IMR-90 (cell line): ENCODE measurements at regions not wholly inside any gene's neighbourhood (a gene's known extent, or its start where the extent isn't known, plus 50 kb on each side); places are given as distances from the start of the nearest gene placed in this dataset.

ENCODE experiments used
- ATAC-seq: fragments of 200-7000 bp; cut with Tn5 transposase; 2 replicates; pipeline ENCODE4 v1.9.1; 2020; ENCODE audit warnings: low read depth, mild to moderate bottlenecking, moderate library complexity
- BruUV-seq: library from RNA; stranded (reverse); fragments of 400-500 nt; replicated peaks from 2 replicates; lab custom pipeline; 2021; lab: Mats Ljungman, UMichigan
- CTCF ChIA-PET: fragments of 300-600 bp; formaldehyde crosslinking; extraction: SDS; loops from one replicate; lab custom pipeline; 2021; ENCODE audit warnings: antibody characterized with exemption; lab: Yijun Ruan, JAX
- POLR2A ChIA-PET: fragments of 300-600 bp; sonication (Branson Sonifier 250); formaldehyde crosslinking; loops from one replicate; lab custom pipeline; 2022; ENCODE audit warnings: antibody characterized with exemption; ENCODE audit not compliant: unreplicated experiment; lab: Charles Lee
- DNase-seq: peaks from one replicate; pipeline ENCODE4 v3.0.0; 2013
- H2AFZ ChIP-seq: replicated peaks from 2 replicates; pipeline ENCODE3; 2013; ENCODE audit warnings: low read length, mild to moderate bottlenecking; ENCODE audit not compliant: poor library complexity
- H2AK5ac ChIP-seq: 2 replicates; pipeline ENCODE4 v1.6.1; 2013; ENCODE audit warnings: low read depth, low read length, inconsistent platforms
- H2AK9ac ChIP-seq: replicated peaks from 2 replicates; pipeline ENCODE3; 2013; ENCODE audit warnings: mild to moderate bottlenecking, low read depth, low read length, moderate library complexity; ENCODE audit not compliant: poor library complexity
- H2BK120ac ChIP-seq: 2 replicates; pipeline ENCODE4 v1.6.1; 2013; ENCODE audit warnings: low read depth, low read length, inconsistent platforms
- H2BK15ac ChIP-seq: 3 replicates; pipeline ENCODE4 v1.6.1; 2013; ENCODE audit warnings: low read depth, low read length, inconsistent platforms
- H2BK20ac ChIP-seq: 2 replicates; pipeline ENCODE4 v1.6.1; 2013; ENCODE audit warnings: low read depth, mild to moderate bottlenecking, inconsistent platforms, low read length, moderate library complexity
- H2BK5ac ChIP-seq: 2 replicates; pipeline ENCODE4 v1.6.1; 2013; ENCODE audit warnings: mild to moderate bottlenecking, low read depth, low read length, inconsistent platforms; ENCODE audit not compliant: poor library complexity, severe bottlenecking
- H3K14ac ChIP-seq: replicated peaks from 2 replicates; pipeline ENCODE4 v1.6.1; 2013; ENCODE audit warnings: low read depth, low read length, inconsistent platforms
- H3K18ac ChIP-seq: 2 replicates; pipeline ENCODE4 v1.6.1; 2013; ENCODE audit warnings: low read depth, low read length, control low read depth
- H3K23ac ChIP-seq: 2 replicates; pipeline ENCODE4 v1.6.1; 2013; ENCODE audit warnings: low read depth, low read length, inconsistent platforms
- H3K27ac ChIP-seq: 2 replicates; pipeline ENCODE4 v1.5.1; 2013; ENCODE audit warnings: mild to moderate bottlenecking, control low read depth, low read length; ENCODE audit not compliant: insufficient read depth
- H3K27me3 ChIP-seq: 2 replicates; pipeline ENCODE4 v1.6.1; 2013; ENCODE audit warnings: low read length; ENCODE audit not compliant: control insufficient read depth, insufficient read depth
- H3K36me3 ChIP-seq: 2 replicates; pipeline ENCODE4 v1.6.1; 2013; ENCODE audit warnings: low read length, mixed read lengths; ENCODE audit not compliant: control insufficient read depth, insufficient read depth
- H3K4ac ChIP-seq: 2 replicates; pipeline ENCODE4 v1.6.1; 2013; ENCODE audit warnings: low read depth, low read length, inconsistent platforms
- H3K4me1 ChIP-seq: 2 replicates; pipeline ENCODE4 v1.6.1; 2013; ENCODE audit warnings: low read length, mixed read lengths; ENCODE audit not compliant: control insufficient read depth, insufficient read depth
- H3K4me2 ChIP-seq: 2 replicates; pipeline ENCODE4 v1.6.1; 2013; ENCODE audit warnings: low read depth, mild to moderate bottlenecking, control low read depth, low read length, moderate library complexity
- H3K4me3 ChIP-seq: 2 replicates; pipeline ENCODE4 v1.5.1; 2013; ENCODE audit warnings: low read depth, mild to moderate bottlenecking, control low read depth, low read length, moderate library complexity; ENCODE audit not compliant: insufficient read depth
- H3K56ac ChIP-seq: 2 replicates; pipeline ENCODE4 v1.6.1; 2013; ENCODE audit warnings: low read length, inconsistent platforms; ENCODE audit not compliant: insufficient read depth; ENCODE audit errors: extremely low read depth
- H3K79me1 ChIP-seq, 2 experiments: 2 replicates each; pipeline ENCODE4 v1.6.1; 2013; ENCODE audit warnings: low read length in 2 of 2, inconsistent platforms in 1 of 2, low read depth in 1 of 2
- H3K9ac ChIP-seq: 2 replicates; pipeline ENCODE4 v1.6.1; 2013; ENCODE audit warnings: low read depth, low read length, control low read depth
- H3K9me1 ChIP-seq: 2 replicates; pipeline ENCODE4 v1.6.1; 2013; ENCODE audit warnings: low read length, inconsistent platforms; ENCODE audit not compliant: insufficient read depth
- H3K9me3 ChIP-seq: 2 replicates; pipeline ENCODE4 v1.6.1; 2013; ENCODE audit warnings: low read length; ENCODE audit not compliant: control insufficient read depth, insufficient read depth
- H4K20me1 ChIP-seq: 2 replicates; pipeline ENCODE4 v1.6.1; 2013; ENCODE audit warnings: low read length, inconsistent platforms; ENCODE audit not compliant: insufficient read depth
- H4K5ac ChIP-seq: 2 replicates; pipeline ENCODE4 v1.6.1; 2013; ENCODE audit warnings: mild to moderate bottlenecking, low read depth, low read length, control low read depth
- H4K8ac ChIP-seq, 2 experiments: 2 replicates each; pipeline ENCODE4 v1.6.1; 2013; ENCODE audit warnings: low read depth in 2 of 2, low read length in 2 of 2, control low read depth in 1 of 2, inconsistent platforms in 1 of 2
- H4K91ac ChIP-seq: 2 replicates; pipeline ENCODE4 v1.6.1; 2013; ENCODE audit warnings: low read depth, low read length, inconsistent platforms; ENCODE audit not compliant: insufficient read depth
- FOS ChIP-seq: fragments of 150-350 bp; IDR thresholded peaks from 2 replicates; pipeline ENCODE4 v1.6.1; 2016; ENCODE audit warnings: low read depth, low read length
- WGBS, 2 experiments: methylation state at CpG; one replicate each; pipeline versions ENCODE4 v1.1.5 to v1.1.7; 2013; ENCODE audit warnings: missing lambda C conversion rate in 2 of 2; ENCODE audit not compliant: insufficient read length in 1 of 2; ENCODE audit errors: extremely low coverage in 2 of 2; 5-methylcytosine and 5-hydroxymethylcytosine counted together
- dilution Hi-C: fragments of 300-500 bp; cut with HindIII; formaldehyde crosslinking; loops from one replicate; pipeline ENCODE4 v1.14.3; 2018; ENCODE audit warnings: low sequenced_read_pairs; ENCODE audit not compliant: unreplicated experiment
- in situ Hi-C: fragments of 300-500 bp; cut with MboI; formaldehyde crosslinking; loops from 3 replicates; pipeline ENCODE4 v1.14.3; 2019; ENCODE audit warnings: low sequenced_read_pairs, inconsistent platforms, mixed read lengths
- intact Hi-C: fragments of 100-400 bp; cut with micrococcal nuclease; formaldehyde crosslinking; loops from 2 replicates; pipeline ENCODE4 v1.10.0; 2022

GRCh38 chr9:105117234-105117633, 127.2 kb upstream of the SLC44A1 start:
- H3K9me3 ChIP-seq = no peaks in the 10 kb centered on the region
- H2BK120ac ChIP-seq = no peak overlapping the region
- peaks cover 8% of the 10 kb centered on the region; the same call in 1 of the 2 replicates for H3K9me1 ChIP-seq
- no peak overlapping the region for H2BK20ac ChIP-seq
- no peak for ATAC-seq
- H3K4me3 ChIP-seq = no peak overlapping the region
- ChIA-PET POLR2A (no interaction called here), CTCF (interaction anchor here (1.0 kb wide), 1 partner anchor 22 kb away, joined by 3 read pairs; no protein-coding TSS in a partner anchor)
- H3K4me1 ChIP-seq = peaks cover 3% of the 10 kb centered on the region
- H2BK15ac ChIP-seq = no peak overlapping the region
- no peak overlapping the region for H3K14ac ChIP-seq
- H3K18ac ChIP-seq = no peak overlapping the region
- H3K79me1 ChIP-seq = no peaks in the 10 kb centered on the region
- no peak overlapping the region for H4K8ac ChIP-seq
- no peak overlapping the region for H2AK5ac ChIP-seq
- H3K23ac ChIP-seq = no peak overlapping the region
- dilution Hi-C loops (no loop called here), intact Hi-C loops (no loop called here), in situ Hi-C loops (no loop called here)
- no peaks in the 10 kb centered on the region for H3K27me3 ChIP-seq
- H3K27ac ChIP-seq = no peak overlapping the region
- H3K36me3 ChIP-seq = no peaks in the 10 kb centered on the region
- no peak overlapping the region for H4K91ac ChIP-seq
- H3K56ac ChIP-seq = no peak overlapping the region
- no peak overlapping the region for H4K5ac ChIP-seq
- H4K20me1 ChIP-seq = no peaks in the 10 kb centered on the region
- H3K9ac ChIP-seq = no peak overlapping the region
- TF ChIP-seq FOS = no peak
- BruUV-seq = no TSS peak
- WGBS, 2 experiments = 58% methylated on average over 1 of the region's 2 CpGs; no CpG with 5 or more reads in 1 of the 2 experiments
- no peak overlapping the region for H2AFZ ChIP-seq
- no peak overlapping the region for H2AK9ac ChIP-seq
- H3K4ac ChIP-seq = no peak overlapping the region
- no peak for DNase-seq
- H2BK5ac ChIP-seq = no peak overlapping the region
- H3K4me2 ChIP-seq = no peak overlapping the region
